ENCODE measurements at regions not wholly inside any gene's neighbourhood (a gene's known extent, or its start where the extent isn't known, plus 50 kb on each side); places are given as distances from the start of the nearest gene placed in this dataset.

GRCh38 chr13:73368608-73369007 lies 309.8 kb downstream of the KLF5 start:
- H3K36me3 ChIP-seq: no peaks in the 10 kb centered on the region
- no peaks in the 10 kb centered on the region for H3K4me1 ChIP-seq
- intact Hi-C loops (cut with DNase I): no loop called here
- H3K9me3 ChIP-seq: no peaks in the 10 kb centered on the region
- DNase-seq (ENCODE audit: low spot score in 2 of 2): no peak
- TF ChIP-seq, protein P1, sequence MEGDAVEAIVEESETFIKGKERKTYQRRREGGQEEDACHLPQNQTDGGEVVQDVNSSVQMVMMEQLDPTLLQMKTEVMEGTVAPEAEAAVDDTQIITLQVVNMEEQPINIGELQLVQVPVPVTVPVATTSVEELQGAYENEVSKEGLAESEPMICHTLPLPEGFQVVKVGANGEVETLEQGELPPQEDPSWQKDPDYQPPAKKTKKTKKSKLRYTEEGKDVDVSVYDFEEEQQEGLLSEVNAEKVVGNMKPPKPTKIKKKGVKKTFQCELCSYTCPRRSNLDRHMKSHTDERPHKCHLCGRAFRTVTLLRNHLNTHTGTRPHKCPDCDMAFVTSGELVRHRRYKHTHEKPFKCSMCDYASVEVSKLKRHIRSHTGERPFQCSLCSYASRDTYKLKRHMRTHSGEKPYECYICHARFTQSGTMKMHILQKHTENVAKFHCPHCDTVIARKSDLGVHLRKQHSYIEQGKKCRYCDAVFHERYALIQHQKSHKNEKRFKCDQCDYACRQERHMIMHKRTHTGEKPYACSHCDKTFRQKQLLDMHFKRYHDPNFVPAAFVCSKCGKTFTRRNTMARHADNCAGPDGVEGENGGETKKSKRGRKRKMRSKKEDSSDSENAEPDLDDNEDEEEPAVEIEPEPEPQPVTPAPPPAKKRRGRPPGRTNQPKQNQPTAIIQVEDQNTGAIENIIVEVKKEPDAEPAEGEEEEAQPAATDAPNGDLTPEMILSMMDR (IDR thresholded peaks at IDR 0.05): no peak
- no peak overlapping the region for H3K27ac ChIP-seq
- no peak overlapping the region for H3K4me3 ChIP-seq
- H3K27me3 ChIP-seq: no peaks in the 10 kb centered on the region

DNA sequence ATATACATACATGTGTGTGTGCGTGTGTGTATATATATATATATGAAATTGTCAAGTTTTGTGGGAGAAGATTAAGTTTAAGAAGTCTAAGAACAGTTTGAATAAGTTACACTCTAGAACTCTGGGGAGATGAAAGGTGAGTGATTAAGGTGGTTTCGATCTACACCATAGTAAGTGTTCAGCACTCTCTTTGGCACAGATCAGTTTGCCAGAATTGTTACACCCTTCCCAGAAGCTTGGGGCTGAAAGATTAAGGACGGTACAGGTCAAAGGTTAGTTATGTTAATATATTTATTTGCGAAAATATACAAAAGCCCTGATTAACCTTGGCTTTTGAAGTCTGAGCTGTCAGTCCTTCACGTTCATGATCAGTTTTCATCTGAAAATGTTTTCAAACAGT lies 309.1 kb downstream of the KLF5 start:
- no peaks in the 10 kb centered on the region for H3K9me3 ChIP-seq
- intact Hi-C loops (cut with DNase I): no loop called here
- DNase-seq (ENCODE audit: low spot score in 2 of 2): no peak
- TF ChIP-seq, protein P1 (IDR thresholded peaks at IDR 0.05): no peak
- no peaks in the 10 kb centered on the region for H3K27me3 ChIP-seq
- H3K4me1 ChIP-seq: no peaks in the 10 kb centered on the region
- no peak overlapping the region for H3K27ac ChIP-seq
- H3K36me3 ChIP-seq: no peaks in the 10 kb centered on the region
- H3K4me3 ChIP-seq: no peak overlapping the region

GRCh38 chr13:73366241-73366640 lies 307.4 kb downstream of the KLF5 start:
- TF ChIP-seq, protein P1 (IDR thresholded peaks at IDR 0.05): no peak
- H3K36me3 ChIP-seq: no peaks in the 10 kb centered on the region
- intact Hi-C loops (cut with DNase I): no loop called here
- H3K27ac ChIP-seq: no peak overlapping the region
- DNase-seq (ENCODE audit: low spot score in 2 of 2): no peak
- H3K9me3 ChIP-seq: no peaks in the 10 kb centered on the region
- H3K4me3 ChIP-seq: no peak overlapping the region
- no peaks in the 10 kb centered on the region for H3K27me3 ChIP-seq
- no peaks in the 10 kb centered on the region for H3K4me1 ChIP-seq

GRCh38 chr13:73365681-73366080 lies 306.9 kb downstream of the KLF5 start:
- H3K27ac ChIP-seq: no peak overlapping the region
- H3K36me3 ChIP-seq: no peaks in the 10 kb centered on the region
- H3K27me3 ChIP-seq: no peaks in the 10 kb centered on the region
- TF ChIP-seq, protein P1 (IDR thresholded peaks at IDR 0.05): no peak
- intact Hi-C loops (cut with DNase I): no loop called here
- no peak for DNase-seq (ENCODE audit: low spot score in 2 of 2)
- H3K4me1 ChIP-seq: no peaks in the 10 kb centered on the region
- H3K4me3 ChIP-seq: no peak overlapping the region
- no peaks in the 10 kb centered on the region for H3K9me3 ChIP-seq

- H3K27ac ChIP-seq: no peak overlapping the region
- no peak overlapping the region for H3K4me3 ChIP-seq
- intact Hi-C loops (cut with DNase I): no loop called here
- no peak for DNase-seq (ENCODE audit: low spot score in 2 of 2)
- H3K27me3 ChIP-seq: no peaks in the 10 kb centered on the region
- no peaks in the 10 kb centered on the region for H3K36me3 ChIP-seq
- TF ChIP-seq, protein P1 (IDR thresholded peaks at IDR 0.05): no peak
- no peaks in the 10 kb centered on the region for H3K4me1 ChIP-seq
- H3K9me3 ChIP-seq: no peaks in the 10 kb centered on the region
Observed at GRCh38 chr13:73365252-73365651, 306.4 kb downstream of the KLF5 start.

DNA sequence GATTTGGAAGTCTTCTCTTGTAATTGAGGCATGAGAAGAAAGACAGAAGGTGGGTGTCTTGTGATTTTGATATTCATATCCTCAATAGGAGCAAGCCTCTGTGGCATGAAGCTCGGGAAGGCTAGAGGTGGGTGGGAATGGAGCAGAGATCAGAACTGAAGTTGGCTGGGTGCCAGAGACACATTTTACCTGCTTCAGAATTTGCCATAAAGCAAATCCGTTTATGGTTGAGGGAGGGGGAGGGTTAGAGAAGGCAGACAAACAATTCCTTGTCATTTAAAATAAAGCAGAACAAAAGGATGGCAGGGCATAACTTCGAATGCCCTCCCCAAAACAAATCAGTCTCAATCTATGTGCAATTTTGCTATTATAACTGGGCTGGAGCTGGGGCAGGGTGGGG lies 305.9 kb downstream of the KLF5 start:
- Histone ChIP-seq H3K4me1 (no peaks in the 10 kb centered on the region), H3K27ac (no peak overlapping the region), H3K36me3 (no peaks in the 10 kb centered on the region), H3K4me3 (no peak overlapping the region), H3K9me3 (no peaks in the 10 kb centered on the region), H3K27me3 (no peaks in the 10 kb centered on the region)
- TF ChIP-seq, protein P1 (IDR thresholded peaks at IDR 0.05): no peak
- DNase-seq (ENCODE audit: low spot score in 2 of 2): no peak
- intact Hi-C loops (cut with DNase I): no loop called here
